ENCODE measurements at regions not wholly inside any gene's neighbourhood (a gene's known extent, or its start where the extent isn't known, plus 50 kb on each side); places are given as distances from the start of the nearest gene placed in this dataset.

GRCh38 chr6:95489185-95489863 lies 88.0 kb upstream of the MANEA start (continued):
- no peak for TF ChIP-seq FOXJ3 (CRISPR knock-in tag; IDR thresholded peaks at IDR 0.05; ENCODE audit: borderline replicate concordance)
- TF ChIP-seq REXO4 (CRISPR knock-in tag; IDR thresholded peaks at IDR 0.05; ENCODE audit: borderline replicate concordance), result no peak
- TF ChIP-seq PTBP1 (IDR thresholded peaks at IDR 0.05; ENCODE audit: low read depth, low read length, poor library complexity, severe bottlenecking), result no peak

GRCh38 chr6:95496769-95497426 lies 80.4 kb upstream of the MANEA start:
- TF ChIP-seq JDP2 (CRISPR knock-in tag; IDR thresholded peaks at IDR 0.05; ENCODE audit: borderline replicate concordance) (no peak), SAP130 (CRISPR knock-in tag; IDR thresholded peaks at IDR 0.05; ENCODE audit: low read depth) (no peak), ZNF850 (CRISPR knock-in tag; conservative IDR thresholded peaks at IDR 0.05) (0 out of 2 replicates have a peak, but pooled peaks have one; percentile 42)
- Histone ChIP-seq H3K27me3 (ENCODE audit: control insufficient read depth in 1 of 2, insufficient read depth in 2 of 2, low read length in 2 of 2) (no peaks in the 10 kb centered on the region; a peak in 1 of 5 replicates), H3K4me3 (replicated peaks in 1 of 3; ENCODE audit: insufficient read depth in 1 of 3, low read depth in 2 of 3, low read length in 3 of 3) (no peak overlapping the region), H3K4me2 (ENCODE audit: low read depth, low read length) (no peak overlapping the region), H3K4me1 (ENCODE audit: insufficient read depth, low read length) (no peaks in the 10 kb centered on the region), H3K9me3 (ENCODE audit: low read length) (no peaks in the 10 kb centered on the region), H3K9ac (ENCODE audit: insufficient read depth, low read depth, low read length) (no peak overlapping the region), H3K27ac (ENCODE audit: extremely low read length, insufficient read depth, low read length) (no peak overlapping the region), H2AFZ (ENCODE audit: low read length) (no peak overlapping the region), H3K79me2 (ENCODE audit: insufficient read depth, low read length) (no peaks in the 10 kb centered on the region), H4K20me1 (ENCODE audit: insufficient read depth, low read length) (no peaks in the 10 kb centered on the region), H3K36me3 (replicated peaks in 1 of 2; ENCODE audit: control insufficient read depth in 1 of 2, insufficient read depth in 2 of 2, low read length in 2 of 2) (no peaks in the 10 kb centered on the region)
- CTCF ChIA-PET (ENCODE audit: low intra/inter-chr PET ratio, low total read pairs), result no interaction called here
- intact Hi-C loops (cut with micrococcal nuclease; ENCODE audit: unreplicated experiment), result no loop called here
- POLR2A ChIA-PET, result no interaction called here
- DNase-seq (ENCODE audit: low spot score), result no peak
- no peak for FAIRE-seq
- 62% methylated on average over 10 of the region's 28 CpGs for WGBS (ENCODE audit: low lambda C conversion rate)
- no peak for ATAC-seq
- in situ Hi-C loops (cut with HindIII; ENCODE audit: extremely low pct_ligation_motif_present, low pct_unique_long_range_greater_than_20kb), result no loop called here
- no TSS peak for BruUV-seq (replicated peaks)
